GM12873 (cell line): ENCODE measurements at regions not wholly inside any gene's neighbourhood (a gene's known extent, or its start where the extent isn't known, plus 50 kb on each side); places are given as distances from the start of the nearest gene placed in this dataset.

Experiments
- CTCF ChIP-seq: IDR thresholded peaks from 2 replicates; pipeline ENCODE4 v1.5.1; 2012; ENCODE audit warnings: low read depth, mild to moderate bottlenecking, moderate library complexity, low read length, control low read depth; ENCODE audit not compliant: insufficient read depth; ENCODE audit errors: missing control alignments

- TF ChIP-seq CTCF, result no peak
Observed at GRCh38 chr2:43163584-43164270, 62.7 kb downstream of the ZFP36L2 start.

GRCh38 chr2:43162511-43162776 lies 64.0 kb downstream of the ZFP36L2 start:
- TF ChIP-seq CTCF, result no peak

- no peak for TF ChIP-seq CTCF
Observed at GRCh38 chr2:43161650-43162510, 64.5 kb downstream of the ZFP36L2 start.

GRCh38 chr2:43160778-43161177 lies 65.6 kb downstream of the ZFP36L2 start:
- no peak for TF ChIP-seq CTCF

- no peak for TF ChIP-seq CTCF
Observed at GRCh38 chr2:43159797-43160196, 66.6 kb downstream of the ZFP36L2 start.

GRCh38 chr2:43158259-43158880 lies 68.0 kb downstream of the ZFP36L2 start:
- no peak for TF ChIP-seq CTCF

GRCh38 chr2:43157506-43158246 lies 68.7 kb downstream of the ZFP36L2 start:
- no peak for TF ChIP-seq CTCF
